ENCODE measurements at regions not wholly inside any gene's neighbourhood (a gene's known extent, or its start where the extent isn't known, plus 50 kb on each side); places are given as distances from the start of the nearest gene placed in this dataset.

GRCh38 chr1:94335447-94335846, 82.7 kb upstream of the ABCD3 start:
- Mint-ChIP-seq H3K27me3 (ENCODE audit: low read depth in 3 of 3) (peaks cover 0 to 17% (median 5%) of the 10 kb centered on the region in 3 donors), H3K4me3 (no peak overlapping the region), H3K9me3 (no peaks in the 10 kb centered on the region), H3K36me3 (no peaks in the 10 kb centered on the region), H3K27ac (no peak overlapping the region), H3K4me1 (no peaks in the 10 kb centered on the region)
- DNase-seq = no peak

- Mint-ChIP-seq H3K27ac (no peak overlapping the region), H3K9me3 (no peaks in the 10 kb centered on the region), H3K27me3 (ENCODE audit: low read depth in 3 of 3) (peaks cover 0 to 17% (median 5%) of the 10 kb centered on the region in 3 donors), H3K4me3 (no peak overlapping the region), H3K4me1 (no peaks in the 10 kb centered on the region), H3K36me3 (no peaks in the 10 kb centered on the region)
- DNase-seq = no peak
Measured at GRCh38 chr1:94334764-94335163, 83.4 kb upstream of the ABCD3 start.

- no peak for DNase-seq
- Mint-ChIP-seq H3K4me1 (no peaks in the 10 kb centered on the region), H3K9me3 (no peaks in the 10 kb centered on the region), H3K27ac (no peak overlapping the region), H3K36me3 (no peaks in the 10 kb centered on the region), H3K4me3 (no peak overlapping the region), H3K27me3 (ENCODE audit: low read depth in 3 of 3) (peaks cover 5 to 22% (median 5%) of the 10 kb centered on the region in 3 donors)
Measured at GRCh38 chr1:94332952-94333351, 85.2 kb upstream of the ABCD3 start.

GRCh38 chr1:94332516-94332915, 85.7 kb upstream of the ABCD3 start:
- peaks cover 5 to 22% (median 5%) of the 10 kb centered on the region in 3 donors for H3K27me3 Mint-ChIP-seq (ENCODE audit: low read depth in 3 of 3)

GRCh38 chr1:94329986-94330385, 88.2 kb upstream of the ABCD3 start:
- H3K36me3 Mint-ChIP-seq = no peaks in the 10 kb centered on the region
- no peak overlapping the region for H3K4me3 Mint-ChIP-seq
- H3K9me3 Mint-ChIP-seq = no peaks in the 10 kb centered on the region
- peaks cover 5 to 21% (median 8%) of the 10 kb centered on the region in 3 donors for H3K27me3 Mint-ChIP-seq (ENCODE audit: low read depth in 3 of 3)
- DNase-seq = no peak
- H3K4me1 Mint-ChIP-seq = no peaks in the 10 kb centered on the region
- H3K27ac Mint-ChIP-seq = no peak overlapping the region

More at GRCh38 chr1:94332516-94332915, 85.7 kb upstream of the ABCD3 start:
- Mint-ChIP-seq H3K4me1 (no peaks in the 10 kb centered on the region), H3K4me3 (no peak overlapping the region), H3K9me3 (no peaks in the 10 kb centered on the region), H3K36me3 (no peaks in the 10 kb centered on the region), H3K27ac (no peak overlapping the region)
- DNase-seq = no peak

GRCh38 chr1:94329276-94329675, 88.9 kb upstream of the ABCD3 start:
- Mint-ChIP-seq H3K27me3 (ENCODE audit: low read depth in 3 of 3) (peaks cover 5 to 16% (median 8%) of the 10 kb centered on the region in 3 donors), H3K4me3 (no peak overlapping the region), H3K27ac (no peak overlapping the region), H3K4me1 (no peaks in the 10 kb centered on the region), H3K9me3 (no peaks in the 10 kb centered on the region), H3K36me3 (no peaks in the 10 kb centered on the region)
- no peak for DNase-seq

- Mint-ChIP-seq H3K9me3 (no peaks in the 10 kb centered on the region), H3K27me3 (ENCODE audit: low read depth in 3 of 3) (peaks cover 7 to 13% (median 12%) of the 10 kb centered on the region in 3 donors), H3K4me1 (no peaks in the 10 kb centered on the region), H3K27ac (no peak overlapping the region), H3K4me3 (no peak overlapping the region), H3K36me3 (no peaks in the 10 kb centered on the region)
- no peak for DNase-seq
Measured at GRCh38 chr1:94327001-94327690, 89.8 kb upstream of the ARHGAP29 start.

GRCh38 chr1:94326329-94326728, 88.9 kb upstream of the ARHGAP29 start:
- Mint-ChIP-seq H3K4me3 (no peak overlapping the region), H3K27ac (no peak overlapping the region), H3K9me3 (no peaks in the 10 kb centered on the region), H3K4me1 (no peaks in the 10 kb centered on the region), H3K27me3 (ENCODE audit: low read depth in 3 of 3) (peaks cover 5 to 15% (median 12%) of the 10 kb centered on the region in 3 donors), H3K36me3 (no peaks in the 10 kb centered on the region)
- DNase-seq = no peak

GRCh38 chr1:94325377-94326302, 88.3 kb upstream of the ARHGAP29 start:
- no peaks in the 10 kb centered on the region for H3K36me3 Mint-ChIP-seq
- peaks cover 3 to 15% (median 10%) of the 10 kb centered on the region in 3 donors for H3K27me3 Mint-ChIP-seq (ENCODE audit: low read depth in 3 of 3)
- no peak overlapping the region for H3K4me3 Mint-ChIP-seq
- no peaks in the 10 kb centered on the region for H3K9me3 Mint-ChIP-seq
- no peaks in the 10 kb centered on the region for H3K4me1 Mint-ChIP-seq
- no peak for DNase-seq
- H3K27ac Mint-ChIP-seq = no peak overlapping the region

- Mint-ChIP-seq H3K36me3 (no peaks in the 10 kb centered on the region), H3K27me3 (ENCODE audit: low read depth in 3 of 3) (peaks cover 3 to 21% (median 6%) of the 10 kb centered on the region in 3 donors), H3K4me1 (no peaks in the 10 kb centered on the region), H3K27ac (no peak overlapping the region), H3K4me3 (no peak overlapping the region), H3K9me3 (peaks cover 0 to 2% (median 0%) of the 10 kb centered on the region in 6 donors)
- DNase-seq = no peak
Measured at GRCh38 chr1:94324178-94324544, 86.8 kb upstream of the ARHGAP29 start.

GRCh38 chr1:94323311-94324177, 86.2 kb upstream of the ARHGAP29 start:
- Mint-ChIP-seq H3K27me3 (ENCODE audit: low read depth in 3 of 3) (peaks cover 3 to 22% (median 4%) of the 10 kb centered on the region in 3 donors), H3K4me1 (no peaks in the 10 kb centered on the region), H3K4me3 (no peak overlapping the region), H3K9me3 (peaks cover 0 to 2% (median 0%) of the 10 kb centered on the region in 6 donors), H3K36me3 (no peaks in the 10 kb centered on the region), H3K27ac (no peak overlapping the region)
- no peak for DNase-seq

GRCh38 chr1:94322696-94323095, 85.3 kb upstream of the ARHGAP29 start:
- DNase-seq = no peak
- Mint-ChIP-seq H3K27me3 (ENCODE audit: low read depth in 3 of 3) (peaks cover 3 to 19% (median 5%) of the 10 kb centered on the region in 3 donors), H3K4me1 (no peaks in the 10 kb centered on the region), H3K27ac (no peak overlapping the region), H3K9me3 (peaks cover 0 to 2% (median 0%) of the 10 kb centered on the region in 6 donors), H3K4me3 (no peak overlapping the region), H3K36me3 (no peaks in the 10 kb centered on the region)

- H3K27ac Mint-ChIP-seq = no peak overlapping the region
- no peak overlapping the region for H3K4me3 Mint-ChIP-seq
- H3K4me1 Mint-ChIP-seq = no peaks in the 10 kb centered on the region
- peaks cover 3 to 15% (median 5%) of the 10 kb centered on the region in 3 donors for H3K27me3 Mint-ChIP-seq (ENCODE audit: low read depth in 3 of 3)
- peaks cover 0 to 2% (median 0%) of the 10 kb centered on the region in 6 donors for H3K9me3 Mint-ChIP-seq
- no peaks in the 10 kb centered on the region for H3K36me3 Mint-ChIP-seq
- DNase-seq = no peak
Measured at GRCh38 chr1:94321662-94322061, 84.3 kb upstream of the ARHGAP29 start.
